NCI-H1105 (cell line): ENCODE measurements at regions not wholly inside any gene's neighbourhood (a gene's known extent, or its start where the extent isn't known, plus 50 kb on each side); places are given as distances from the start of the nearest gene placed in this dataset.

Source experiments
- DNase-seq: peaks from one replicate; lab custom pipeline; 2025; lab: John Stamatoyannopoulos, UW

GRCh38 chr18:57202881-57203280, 56.0 kb downstream of the BOD1L2 start:
- DNase-seq: no peak

GRCh38 chr18:57205641-57206040, 58.8 kb downstream of the BOD1L2 start:
- DNase-seq: no peak

- no peak for DNase-seq
Observed at GRCh38 chr18:57207124-57207916, 60.4 kb downstream of the BOD1L2 start.

- DNase-seq: no peak
Observed at GRCh38 chr18:57208047-57208446, 61.2 kb downstream of the BOD1L2 start.

- DNase-seq: no peak
Observed at GRCh38 chr18:57209713-57210106, 62.8 kb downstream of the BOD1L2 start.

- DNase-seq: no peak
Observed at GRCh38 chr18:57210107-57210715, 63.3 kb downstream of the BOD1L2 start.

- DNase-seq: no peak
Observed at GRCh38 chr18:57210716-57211411, 64.0 kb downstream of the BOD1L2 start.

GRCh38 chr18:57211412-57211750, 64.5 kb downstream of the BOD1L2 start:
- no peak for DNase-seq

- no peak for DNase-seq
Observed at GRCh38 chr18:57211776-57212175, 64.9 kb downstream of the BOD1L2 start.

GRCh38 chr18:57212678-57213077, 65.8 kb downstream of the BOD1L2 start:
- DNase-seq: no peak

GRCh38 chr18:57214976-57215375, 68.1 kb downstream of the BOD1L2 start:
- DNase-seq: no peak

GRCh38 chr18:57218281-57218680, 71.4 kb downstream of the BOD1L2 start:
- DNase-seq: no peak

GRCh38 chr18:57219964-57220363, 73.1 kb downstream of the BOD1L2 start:
- DNase-seq: no peak

GRCh38 chr18:57220480-57220879, 73.6 kb downstream of the BOD1L2 start:
- no peak for DNase-seq

- DNase-seq: no peak
Observed at GRCh38 chr18:57220930-57221483, 74.1 kb downstream of the BOD1L2 start.

- no peak for DNase-seq
Observed at GRCh38 chr18:57223144-57223870, 76.4 kb downstream of the BOD1L2 start.

GRCh38 chr18:57230861-57231585, 84.1 kb downstream of the BOD1L2 start:
- no peak for DNase-seq

GRCh38 chr18:57231864-57232263, 85.0 kb downstream of the BOD1L2 start:
- no peak for DNase-seq

- no peak for DNase-seq
Observed at GRCh38 chr18:57234346-57234745, 87.5 kb downstream of the BOD1L2 start.

- DNase-seq: no peak
Observed at GRCh38 chr18:57241869-57242268, 95.0 kb downstream of the BOD1L2 start.

GRCh38 chr18:57242285-57242684, 95.4 kb downstream of the BOD1L2 start:
- no peak for DNase-seq
